Neuronal stem cell (in vitro differentiated cells): ENCODE measurements at regions not wholly inside any gene's neighbourhood (a gene's known extent, or its start where the extent isn't known, plus 50 kb on each side); places are given as distances from the start of the nearest gene placed in this dataset.
"Not testable (repeated sequence)": the region's sequence is repeated elsewhere in the genome, so short reads cannot be mapped to it uniquely, and the experiment has no call there.

Source experiments
- DNase-seq: peaks from one replicate; pipeline ENCODE4 v3.0.0-alpha.2; 2013; ENCODE audit warnings: low spot score
- H2AFZ ChIP-seq: one replicate; pipeline ENCODE4 v1.6.1; 2013; ENCODE audit warnings: mild to moderate bottlenecking, low read length, inconsistent platforms
- H2AK5ac ChIP-seq: 2 replicates; pipeline ENCODE4 v1.6.1; 2013; ENCODE audit warnings: low read depth, mild to moderate bottlenecking, inconsistent platforms, low read length, moderate library complexity, mixed read lengths
- H2BK120ac ChIP-seq: 2 replicates; pipeline ENCODE4 v1.6.1; 2013; ENCODE audit warnings: low read depth, mild to moderate bottlenecking, inconsistent platforms, low read length, moderate library complexity, mixed read lengths
- H2BK12ac ChIP-seq: one replicate; pipeline ENCODE4 v1.6.1; 2013; ENCODE audit warnings: low read length, inconsistent platforms
- H2BK15ac ChIP-seq: 2 replicates; pipeline ENCODE4 v1.6.1; 2013; ENCODE audit warnings: mild to moderate bottlenecking, low read length, inconsistent platforms, mixed read lengths
- H2BK5ac ChIP-seq: one replicate; pipeline ENCODE4 v1.6.1; 2013; ENCODE audit warnings: inconsistent platforms, mild to moderate bottlenecking, low read length, moderate library complexity
- H3K14ac ChIP-seq: one replicate; pipeline ENCODE4 v1.6.1; 2013; ENCODE audit warnings: low read length, inconsistent platforms
- H3K18ac ChIP-seq: 2 replicates; pipeline ENCODE4 v1.6.1; 2013; ENCODE audit warnings: low read length, inconsistent platforms
- H3K23ac ChIP-seq: 2 replicates; pipeline ENCODE4 v1.6.1; 2013; ENCODE audit warnings: low read depth, mild to moderate bottlenecking, mixed read lengths, low read length, inconsistent platforms; ENCODE audit not compliant: poor library complexity
- H3K27ac ChIP-seq: replicated peaks from 3 replicates; pipeline ENCODE4 v1.5.1; 2013; ENCODE audit warnings: low read length, inconsistent platforms
- H3K27me3 ChIP-seq, 3 experiments: 2 replicates each; pipeline ENCODE4 v1.6.1; 2013; ENCODE audit warnings: low read length in 3 of 3, mild to moderate bottlenecking in 2 of 3, inconsistent platforms in 1 of 3, low read depth in 1 of 3, mixed read lengths in 1 of 3, moderate library complexity in 1 of 3; ENCODE audit not compliant: control insufficient read depth in 3 of 3, insufficient read depth in 3 of 3
- H3K36me3 ChIP-seq, 2 donors: replicated peaks in 1 of 2; 2 replicates each; pipeline ENCODE4 v1.6.1; 2013; ENCODE audit warnings: low read length in 2 of 2; ENCODE audit not compliant: control insufficient read depth in 2 of 2, insufficient read depth in 2 of 2
- H3K4ac ChIP-seq: 2 replicates; pipeline ENCODE4 v1.6.1; 2013; ENCODE audit warnings: inconsistent platforms, mild to moderate bottlenecking, low read length, moderate library complexity
- H3K4me1 ChIP-seq, 2 donors: 1 replicate in 1 of 2; 2 replicates in 1 of 2; pipeline ENCODE4 v1.6.1; 2013; ENCODE audit warnings: low read length in 2 of 2, low read depth in 1 of 2; ENCODE audit not compliant: control insufficient read depth in 2 of 2, insufficient read depth in 1 of 2
- H3K4me2 ChIP-seq: one replicate; pipeline ENCODE4 v1.6.1; 2013; ENCODE audit warnings: mild to moderate bottlenecking, low read length, inconsistent platforms; ENCODE audit not compliant: insufficient read depth, poor library complexity, severe bottlenecking
- H3K4me3 ChIP-seq, 2 donors: 2 replicates each; pipeline ENCODE4 v1.5.1; 2013; ENCODE audit warnings: low read length in 2 of 2, mild to moderate bottlenecking in 2 of 2, inconsistent platforms in 1 of 2, moderate library complexity in 1 of 2
- H3K79me1 ChIP-seq: one replicate; pipeline ENCODE4 v1.6.1; 2013; ENCODE audit warnings: low read depth, mild to moderate bottlenecking, inconsistent platforms, low read length, moderate library complexity
- H3K9ac ChIP-seq: one replicate; pipeline ENCODE4 v1.6.1; 2013; ENCODE audit warnings: mild to moderate bottlenecking, low read depth, low read length, inconsistent platforms; ENCODE audit not compliant: poor library complexity
- H3K9me3 ChIP-seq, 2 donors: replicated peaks in 1 of 2; 2 replicates each; pipeline versions ENCODE3 to v1.6.1; 2013; ENCODE audit warnings: low read length in 2 of 2, mild to moderate bottlenecking in 2 of 2, inconsistent platforms in 1 of 2, low read depth in 1 of 2, mixed read lengths in 1 of 2, moderate library complexity in 1 of 2; ENCODE audit not compliant: control insufficient read depth in 2 of 2, insufficient read depth in 1 of 2
- H4K8ac ChIP-seq: one replicate; pipeline ENCODE4 v1.6.1; 2013; ENCODE audit warnings: low read depth, mild to moderate bottlenecking, inconsistent platforms, low read length, moderate library complexity
- H4K91ac ChIP-seq: one replicate; pipeline ENCODE4 v1.6.1; 2013; ENCODE audit warnings: low read length, low read depth, mild to moderate bottlenecking, inconsistent platforms; ENCODE audit not compliant: poor library complexity
- WGBS, 2 donors: extraction: QIAGEN DNeasy Blood & Tissue Kit; methylation state at CpG; one replicate each; pipeline ENCODE4 v1.1.7; 2013; ENCODE audit warnings: missing lambda C conversion rate in 2 of 2, mixed read lengths in 1 of 2; ENCODE audit not compliant: insufficient read length in 2 of 2, insufficient replicate concordance in 1 of 2; ENCODE audit errors: extremely low coverage in 2 of 2; 5-methylcytosine and 5-hydroxymethylcytosine counted together

DNA sequence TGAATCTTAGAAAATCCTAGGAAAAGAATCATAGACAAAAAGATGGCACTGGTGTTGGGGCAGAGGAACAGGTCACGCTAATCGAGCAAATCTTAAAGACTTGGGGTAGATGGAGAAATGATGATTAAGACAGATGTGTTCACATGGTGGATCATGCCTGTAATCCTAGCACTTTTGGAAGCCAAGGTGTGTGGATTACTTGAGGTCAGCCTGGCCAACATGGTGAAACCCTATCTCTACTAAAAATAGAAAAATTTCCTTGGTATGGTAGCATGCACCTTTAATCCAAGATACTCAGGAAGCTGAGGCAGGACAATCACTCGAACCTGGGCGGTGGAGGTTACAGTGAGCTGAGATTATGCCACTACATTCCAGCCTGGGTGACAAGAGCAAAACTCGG lies 145.7 kb upstream of the HSFY2 start:
- H4K91ac ChIP-seq, result no peak overlapping the region
- DNase-seq, result no peak
- WGBS, 2 donors, result no CpG with 5 or more reads among the region's 5 CpGs

DNA sequence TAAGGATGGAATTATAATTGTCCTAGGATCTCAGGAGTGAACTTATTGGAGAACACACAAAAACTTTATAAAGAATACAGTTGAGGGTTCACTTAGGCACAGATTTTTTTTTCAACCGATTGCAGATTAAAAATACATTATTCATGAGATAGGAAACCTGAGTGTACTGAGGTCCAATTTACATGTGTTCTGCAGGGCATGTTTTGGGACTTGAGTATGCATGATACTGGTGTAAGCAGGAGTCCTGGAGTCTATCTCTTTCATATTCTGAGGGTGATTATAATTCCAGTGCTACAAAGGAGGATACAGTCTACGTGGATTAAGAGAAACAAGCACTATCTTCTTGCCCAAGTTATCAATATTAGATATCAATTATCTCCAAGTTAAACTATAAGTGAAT lies 139.3 kb upstream of the HSFY2 start:
- no peak for DNase-seq
- Histone ChIP-seq H3K9me3 (no peaks in the 10 kb centered on the region), H3K4me2 (no peak overlapping the region), H3K27ac (no peak overlapping the region), H3K18ac (no peak overlapping the region), H3K4me1 (no peaks in the 10 kb centered on the region), H4K91ac (no peak overlapping the region), H4K8ac (no peak overlapping the region), H3K23ac (no peak overlapping the region), H2BK5ac (no peak overlapping the region), H2BK12ac (no peak overlapping the region), H3K4ac (no peak overlapping the region), H2AFZ (no peak overlapping the region), H3K14ac (no peak overlapping the region), H3K9ac (no peak overlapping the region), H3K27me3 (no peaks in the 10 kb centered on the region), H3K36me3 (no peaks in the 10 kb centered on the region), H3K79me1 (no peaks in the 10 kb centered on the region), H3K4me3 (no peak overlapping the region), H2AK5ac (no peak overlapping the region), H2BK15ac (no peak overlapping the region), H2BK120ac (no peak overlapping the region)
- no CpG with 5 or more reads among the region's 2 CpGs for WGBS, 2 donors

More for the DNA sequence above, 145.7 kb upstream of the HSFY2 start:
- Histone ChIP-seq H3K36me3 (no peaks in the 10 kb centered on the region), H4K8ac (no peak overlapping the region), H2AK5ac (no peak overlapping the region), H3K27ac (no peak overlapping the region), H3K4me3 (no peak overlapping the region), H3K4ac (no peak overlapping the region), H2BK15ac (no peak overlapping the region), H3K4me1 (no peaks in the 10 kb centered on the region), H2AFZ (no peak overlapping the region), H3K23ac (no peak overlapping the region), H3K27me3 (no peaks in the 10 kb centered on the region), H3K18ac (no peak overlapping the region), H3K9ac (no peak overlapping the region), H3K9me3 (no peaks in the 10 kb centered on the region), H2BK120ac (no peak overlapping the region), H2BK12ac (no peak overlapping the region), H3K79me1 (no peaks in the 10 kb centered on the region), H2BK5ac (no peak overlapping the region), H3K14ac (no peak overlapping the region), H3K4me2 (no peak overlapping the region)

DNA sequence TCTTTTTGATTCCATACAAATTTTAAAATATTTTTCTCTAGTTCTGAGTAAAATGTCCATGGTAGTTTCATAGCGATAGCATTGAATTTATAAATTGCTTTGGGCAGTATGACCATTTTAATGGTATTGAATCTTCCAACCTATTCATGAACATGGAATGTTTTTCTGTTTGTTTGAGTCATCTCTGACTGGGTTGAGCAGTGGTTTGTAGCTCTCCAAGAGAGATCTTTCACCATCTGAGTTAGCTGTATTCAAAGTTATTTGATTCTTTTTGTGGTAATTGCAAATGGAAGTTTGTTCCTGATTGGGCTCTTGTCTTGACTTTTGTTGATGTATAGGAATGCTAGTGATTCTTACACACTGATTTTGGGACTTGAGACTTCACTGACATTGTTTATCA lies 136.3 kb upstream of the HSFY2 start:
- DNase-seq, result no peak
- H3K18ac ChIP-seq, result no peak overlapping the region
- H3K4ac ChIP-seq, result no peak overlapping the region
- no peak overlapping the region for H2AFZ ChIP-seq
- no peak overlapping the region for H4K91ac ChIP-seq
- H2BK12ac ChIP-seq, result no peak overlapping the region
- H2BK5ac ChIP-seq, result no peak overlapping the region
- no CpG with 5 or more reads among the region's 1 CpG for WGBS, 2 donors
- H3K9ac ChIP-seq, result no peak overlapping the region
- H3K9me3 ChIP-seq, result no peaks in the 10 kb centered on the region
- H3K27ac ChIP-seq, result no peak overlapping the region
- H2BK15ac ChIP-seq, result no peak overlapping the region
- no peak overlapping the region for H4K8ac ChIP-seq
- no peak overlapping the region for H3K23ac ChIP-seq
- no peaks in the 10 kb centered on the region for H3K4me1 ChIP-seq
- no peaks in the 10 kb centered on the region for H3K79me1 ChIP-seq
- no peak overlapping the region for H3K4me3 ChIP-seq
- H3K14ac ChIP-seq, result no peak overlapping the region
- no peak overlapping the region for H3K4me2 ChIP-seq
- H2BK120ac ChIP-seq, result no peak overlapping the region
- no peak overlapping the region for H2AK5ac ChIP-seq
- no peaks in the 10 kb centered on the region for H3K27me3 ChIP-seq
- H3K36me3 ChIP-seq, result no peaks in the 10 kb centered on the region

DNA sequence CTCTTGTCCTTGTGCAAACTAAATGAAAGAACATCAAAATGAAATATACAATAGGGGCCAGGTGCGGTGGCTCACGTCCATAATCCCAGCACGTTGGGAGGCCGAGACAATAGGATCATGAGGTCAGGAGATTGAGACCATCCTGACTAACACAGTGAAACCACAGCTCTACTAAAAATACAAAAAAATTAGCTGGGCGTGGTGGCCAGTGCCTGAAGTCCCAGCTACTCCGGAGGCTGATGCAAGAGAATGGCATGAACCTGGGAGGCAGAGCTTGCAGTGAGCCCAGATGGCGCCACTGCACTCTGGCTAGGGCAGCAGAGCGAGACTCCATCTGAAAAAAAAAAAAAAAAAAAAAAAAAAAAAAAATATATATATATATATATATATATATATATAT lies 132.7 kb upstream of the HSFY2 start:
- WGBS, 2 donors, result no CpG with 5 or more reads among the region's 8 CpGs
- not testable (repeated sequence) for H2BK12ac ChIP-seq, H3K4me3 ChIP-seq, H2AK5ac ChIP-seq, H4K8ac ChIP-seq, DNase-seq, H3K14ac ChIP-seq, H2BK120ac ChIP-seq, H3K27me3 ChIP-seq, H3K18ac ChIP-seq, H4K91ac ChIP-seq, H3K36me3 ChIP-seq, H3K4me2 ChIP-seq, H3K9ac ChIP-seq, H2AFZ ChIP-seq, H2BK5ac ChIP-seq, H3K23ac ChIP-seq, H3K4ac ChIP-seq, H3K79me1 ChIP-seq, H3K27ac ChIP-seq, H2BK15ac ChIP-seq, H3K4me1 ChIP-seq, H3K9me3 ChIP-seq
